ENCODE measurements at regions not wholly inside any gene's neighbourhood (a gene's known extent, or its start where the extent isn't known, plus 50 kb on each side); places are given as distances from the start of the nearest gene placed in this dataset.

DNA sequence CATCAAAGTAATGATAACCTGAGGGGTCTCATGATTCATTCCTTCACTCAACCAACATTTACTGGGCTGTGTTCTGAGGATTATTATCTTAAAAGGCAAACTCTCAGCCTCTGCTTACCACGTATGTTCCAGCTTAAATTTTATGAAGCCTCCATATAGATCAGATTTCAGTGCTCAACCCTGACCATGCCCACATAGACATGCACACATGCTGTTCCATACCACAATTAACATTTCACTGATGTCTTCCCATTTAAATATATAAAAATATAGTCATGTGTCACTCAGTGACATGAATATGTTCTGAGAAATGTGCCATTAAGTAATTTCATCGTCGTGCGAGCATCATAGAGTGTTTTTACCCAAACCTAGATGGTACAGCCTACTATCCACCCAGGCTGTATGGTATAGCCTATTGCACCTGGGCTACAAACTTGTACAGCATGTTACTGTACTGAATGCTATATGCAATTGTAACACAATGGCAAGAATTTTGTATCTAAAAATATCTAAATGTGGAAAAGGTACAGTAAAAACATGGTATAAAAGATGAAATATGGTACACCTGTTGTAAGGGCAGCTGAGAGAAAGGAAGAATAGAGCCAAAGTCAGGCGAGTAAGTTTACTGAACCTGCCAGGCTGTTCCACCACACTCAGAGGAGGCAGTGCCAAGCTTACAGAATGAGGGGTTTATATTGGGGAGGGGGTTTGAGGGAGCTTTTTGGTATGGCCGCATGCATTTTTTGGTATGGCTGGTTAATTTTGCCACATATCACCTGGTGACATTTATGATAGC is 134.7 kb upstream of the ETV3 start:
- TF ChIP-seq, protein P1, sequence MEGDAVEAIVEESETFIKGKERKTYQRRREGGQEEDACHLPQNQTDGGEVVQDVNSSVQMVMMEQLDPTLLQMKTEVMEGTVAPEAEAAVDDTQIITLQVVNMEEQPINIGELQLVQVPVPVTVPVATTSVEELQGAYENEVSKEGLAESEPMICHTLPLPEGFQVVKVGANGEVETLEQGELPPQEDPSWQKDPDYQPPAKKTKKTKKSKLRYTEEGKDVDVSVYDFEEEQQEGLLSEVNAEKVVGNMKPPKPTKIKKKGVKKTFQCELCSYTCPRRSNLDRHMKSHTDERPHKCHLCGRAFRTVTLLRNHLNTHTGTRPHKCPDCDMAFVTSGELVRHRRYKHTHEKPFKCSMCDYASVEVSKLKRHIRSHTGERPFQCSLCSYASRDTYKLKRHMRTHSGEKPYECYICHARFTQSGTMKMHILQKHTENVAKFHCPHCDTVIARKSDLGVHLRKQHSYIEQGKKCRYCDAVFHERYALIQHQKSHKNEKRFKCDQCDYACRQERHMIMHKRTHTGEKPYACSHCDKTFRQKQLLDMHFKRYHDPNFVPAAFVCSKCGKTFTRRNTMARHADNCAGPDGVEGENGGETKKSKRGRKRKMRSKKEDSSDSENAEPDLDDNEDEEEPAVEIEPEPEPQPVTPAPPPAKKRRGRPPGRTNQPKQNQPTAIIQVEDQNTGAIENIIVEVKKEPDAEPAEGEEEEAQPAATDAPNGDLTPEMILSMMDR (IDR thresholded peaks at IDR 0.05): no peak
- TF ChIP-seq POLR2AphosphoS5 (IDR thresholded peaks at IDR 0.05; ENCODE audit: low read depth, low read length) (no peak), MEF2A (IDR thresholded peaks at IDR 0.05; ENCODE audit: borderline replicate concordance, low read depth) (no peak), EZH2phosphoT487 (IDR thresholded peaks at IDR 0.05; ENCODE audit: borderline replicate concordance, low read depth) (no peak), SIN3A (IDR thresholded peaks at IDR 0.05; ENCODE audit: borderline replicate concordance, low read depth, low read length) (no peak)
- TF ChIP-seq, protein P2, sequence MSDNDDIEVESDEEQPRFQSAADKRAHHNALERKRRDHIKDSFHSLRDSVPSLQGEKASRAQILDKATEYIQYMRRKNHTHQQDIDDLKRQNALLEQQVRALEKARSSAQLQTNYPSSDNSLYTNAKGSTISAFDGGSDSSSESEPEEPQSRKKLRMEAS (IDR thresholded peaks at IDR 0.05; ENCODE audit: low read depth): no peak
- TF ChIP-seq, protein P3, sequence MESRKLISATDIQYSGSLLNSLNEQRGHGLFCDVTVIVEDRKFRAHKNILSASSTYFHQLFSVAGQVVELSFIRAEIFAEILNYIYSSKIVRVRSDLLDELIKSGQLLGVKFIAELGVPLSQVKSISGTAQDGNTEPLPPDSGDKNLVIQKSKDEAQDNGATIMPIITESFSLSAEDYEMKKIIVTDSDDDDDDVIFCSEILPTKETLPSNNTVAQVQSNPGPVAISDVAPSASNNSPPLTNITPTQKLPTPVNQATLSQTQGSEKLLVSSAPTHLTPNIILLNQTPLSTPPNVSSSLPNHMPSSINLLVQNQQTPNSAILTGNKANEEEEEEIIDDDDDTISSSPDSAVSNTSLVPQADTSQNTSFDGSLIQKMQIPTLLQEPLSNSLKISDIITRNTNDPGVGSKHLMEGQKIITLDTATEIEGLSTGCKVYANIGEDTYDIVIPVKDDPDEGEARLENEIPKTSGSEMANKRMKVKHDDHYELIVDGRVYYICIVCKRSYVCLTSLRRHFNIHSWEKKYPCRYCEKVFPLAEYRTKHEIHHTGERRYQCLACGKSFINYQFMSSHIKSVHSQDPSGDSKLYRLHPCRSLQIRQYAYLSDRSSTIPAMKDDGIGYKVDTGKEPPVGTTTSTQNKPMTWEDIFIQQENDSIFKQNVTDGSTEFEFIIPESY (IDR thresholded peaks at IDR 0.05; ENCODE audit: borderline replicate concordance, low read depth): no peak

All from SK-N-SH (cell line).